MCF 10A (cell line): ENCODE measurements at regions not wholly inside any gene's neighbourhood (a gene's known extent, or its start where the extent isn't known, plus 50 kb on each side); places are given as distances from the start of the nearest gene placed in this dataset.

ENCODE experiments used
- BruUV-seq: library from RNA; stranded (reverse); fragments of 400-500 nt; replicated peaks from 2 replicates; lab custom pipeline; 2021; lab: Mats Ljungman, UMichigan
- CTCF ChIA-PET: fragments of 300-600 bp; sonication (Branson Sonifier 250); formaldehyde crosslinking; extraction: SDS; loops from one replicate; lab custom pipeline; 2021; ENCODE audit warnings: antibody characterized with exemption, inconsistent platforms; lab: Yijun Ruan, JAX
- POLR2A ChIA-PET: fragments of 300-600, 350-650 bp; sonication (Branson Sonifier 250); formaldehyde crosslinking; extraction: SDS; loops from one replicate; lab custom pipeline; 2020; ENCODE audit warnings: antibody characterized with exemption, inconsistent platforms; lab: Yijun Ruan, JAX
- DNase-seq: peaks from one replicate; pipeline ENCODE4 v3.0.0-alpha.2; 2018; ENCODE audit not compliant: unreplicated experiment
- H3K27ac Mint-ChIP-seq: one replicate; pipeline ENCODE4 v1.8.0; 2022; ENCODE audit warnings: mild to moderate bottlenecking, low read depth, mixed read lengths; ENCODE audit not compliant: unreplicated experiment
- H3K27me3 Mint-ChIP-seq: one replicate; pipeline ENCODE4 v1.8.0; 2022; ENCODE audit warnings: mixed read lengths; ENCODE audit not compliant: insufficient read depth, unreplicated experiment
- H3K36me3 Mint-ChIP-seq: one replicate; pipeline ENCODE4 v1.8.0; 2022; ENCODE audit warnings: mild to moderate bottlenecking, moderate library complexity, mixed read lengths; ENCODE audit not compliant: insufficient read depth, unreplicated experiment
- H3K4me1 Mint-ChIP-seq: one replicate; pipeline ENCODE4 v1.8.0; 2022; ENCODE audit warnings: mixed read lengths; ENCODE audit not compliant: insufficient read depth, unreplicated experiment
- H3K4me3 Mint-ChIP-seq: one replicate; pipeline ENCODE4 v1.8.0; 2022; ENCODE audit warnings: mild to moderate bottlenecking, moderate library complexity, mixed read lengths; ENCODE audit not compliant: unreplicated experiment
- H3K9me3 Mint-ChIP-seq: one replicate; pipeline ENCODE4 v1.8.0; 2022; ENCODE audit warnings: mixed read lengths; ENCODE audit not compliant: unreplicated experiment
- CTCF ChIP-seq: fragments of 200-600 bp; IDR thresholded peaks from one replicate; pipeline ENCODE4 v1.8.0; 2022; ENCODE audit warnings: antibody characterized with exemption, mild to moderate bottlenecking; ENCODE audit not compliant: unreplicated experiment
- intact Hi-C: fragments of 100-400 bp; cut with micrococcal nuclease; formaldehyde crosslinking; loops from 2 replicates; pipeline ENCODE4 v1.14.1; 2022

GRCh38 chr5:68441309-68442073 is 225.9 kb downstream of the PIK3R1 start:
- DNase-seq: no peak
- Mint-ChIP-seq H3K27ac (no peak overlapping the region), H3K4me1 (peaks cover 12% of the 10 kb centered on the region), H3K4me3 (no peak overlapping the region), H3K36me3 (no peaks in the 10 kb centered on the region), H3K9me3 (no peaks in the 10 kb centered on the region), H3K27me3 (no peaks in the 10 kb centered on the region)
- CTCF ChIA-PET: interaction anchor here (0.6 to 0.7 kb wide), 2 partner anchors 126 to 1197 kb away, joined by 3 to 5 read pairs; no protein-coding TSS in a partner anchor
- TF ChIP-seq CTCF: no peak
- intact Hi-C loops: no loop called here
- POLR2A ChIA-PET: interaction anchor here (0.8 to 1.3 kb wide), 2 partner anchors 7 to 561 kb away, joined by 4 read pairs; no protein-coding TSS in a partner anchor
- no TSS peak for BruUV-seq

- intact Hi-C loops: no loop called here
- peaks cover 12% of the 10 kb centered on the region for H3K4me1 Mint-ChIP-seq
- no peak overlapping the region for H3K4me3 Mint-ChIP-seq
- no peak overlapping the region for H3K27ac Mint-ChIP-seq
- ChIA-PET CTCF (interaction anchor here (2.1 kb wide), 1 partner anchor 9 kb away, joined by 6 read pairs; no protein-coding TSS in a partner anchor), POLR2A (interaction anchor here (0.6 to 1.8 kb wide), 5 partner anchors 9 to 99 kb away, joined by 3 to 5 read pairs (median 4); no protein-coding TSS in a partner anchor)
- no TSS peak for BruUV-seq
- no peak for DNase-seq
- H3K36me3 Mint-ChIP-seq: no peaks in the 10 kb centered on the region
- no peak for TF ChIP-seq CTCF
- no peaks in the 10 kb centered on the region for H3K27me3 Mint-ChIP-seq
- no peaks in the 10 kb centered on the region for H3K9me3 Mint-ChIP-seq
Measured at GRCh38 chr5:68443091-68443490, 227.5 kb downstream of the PIK3R1 start.

GRCh38 chr5:68444048-68444447 is 228.5 kb downstream of the PIK3R1 start:
- intact Hi-C loops: no loop called here
- no TSS peak for BruUV-seq
- no peaks in the 10 kb centered on the region for H3K27me3 Mint-ChIP-seq
- CTCF ChIA-PET: interaction anchor here (2.1 kb wide), 1 partner anchor 10 kb away, joined by 6 read pairs; no protein-coding TSS in a partner anchor
- no peaks in the 10 kb centered on the region for H3K9me3 Mint-ChIP-seq
- no peak for TF ChIP-seq CTCF
- peaks cover 15% of the 10 kb centered on the region for H3K4me1 Mint-ChIP-seq
- peak; percentile 30 for DNase-seq
- no peak overlapping the region for H3K4me3 Mint-ChIP-seq
- POLR2A ChIA-PET: interaction anchor here (0.7 to 1.8 kb wide), 5 partner anchors 10 to 191 kb away, joined by 3 to 5 read pairs (median 4); no protein-coding TSS in a partner anchor
- no peaks in the 10 kb centered on the region for H3K36me3 Mint-ChIP-seq
- no peak overlapping the region for H3K27ac Mint-ChIP-seq

- Mint-ChIP-seq H3K9me3 (no peaks in the 10 kb centered on the region), H3K27ac (no peak overlapping the region), H3K4me1 (peaks cover 22% of the 10 kb centered on the region), H3K27me3 (no peaks in the 10 kb centered on the region), H3K4me3 (no peak overlapping the region), H3K36me3 (no peaks in the 10 kb centered on the region)
- no TSS peak for BruUV-seq
- ChIA-PET CTCF (interaction anchor here (1.2 to 2.1 kb wide), 2 partner anchors 11 to 517 kb away, joined by 4 to 6 read pairs; no protein-coding TSS in a partner anchor), POLR2A (interaction anchor here (0.5 to 1.8 kb wide), 5 partner anchors 10 to 101 kb away, joined by 3 to 5 read pairs (median 3); no protein-coding TSS in a partner anchor)
- no peak for DNase-seq
- intact Hi-C loops: no loop called here
- no peak for TF ChIP-seq CTCF
Measured at GRCh38 chr5:68444833-68445232, 229.3 kb downstream of the PIK3R1 start.
